ENCODE measurements at regions not wholly inside any gene's neighbourhood (a gene's known extent, or its start where the extent isn't known, plus 50 kb on each side); places are given as distances from the start of the nearest gene placed in this dataset.

GRCh38 chr10:120336911-120337540, 120.0 kb upstream of the PLPP4 start:
- TF ChIP-seq SP1 (IDR thresholded peaks at IDR 0.05) (no peak), BHLHE40 (IDR thresholded peaks at IDR 0.05; ENCODE audit: borderline replicate concordance) (no peak), L3MBTL2 (conservative IDR thresholded peaks at IDR 0.05) (no peak), ARNT (IDR thresholded peaks at IDR 0.05) (no peak), FOXA1 (IDR thresholded peaks at IDR 0.05) (no peak), FOXM1 (IDR thresholded peaks at IDR 0.05; ENCODE audit: borderline replicate concordance) (no peak), ELF4 (IDR thresholded peaks at IDR 0.05) (no peak), SUZ12 (IDR thresholded peaks at IDR 0.05) (no peak), CTBP1 (IDR thresholded peaks at IDR 0.05; ENCODE audit: borderline replicate concordance) (no peak), NFRKB (IDR thresholded peaks at IDR 0.05) (no peak), ZNF384 (IDR thresholded peaks at IDR 0.05) (no peak)
